Ecto neural progenitor cell (in vitro differentiated cells): ENCODE measurements at regions not wholly inside any gene's neighbourhood (a gene's known extent, or its start where the extent isn't known, plus 50 kb on each side); places are given as distances from the start of the nearest gene placed in this dataset.
"Not testable (repeated sequence)": the region's sequence is repeated elsewhere in the genome, so short reads cannot be mapped to it uniquely, and the experiment has no call there.

Source experiments
- DNase-seq: peaks from one replicate; pipeline ENCODE4 v3.0.0-alpha.2; 2018; ENCODE audit warnings: low spot score

DNA sequence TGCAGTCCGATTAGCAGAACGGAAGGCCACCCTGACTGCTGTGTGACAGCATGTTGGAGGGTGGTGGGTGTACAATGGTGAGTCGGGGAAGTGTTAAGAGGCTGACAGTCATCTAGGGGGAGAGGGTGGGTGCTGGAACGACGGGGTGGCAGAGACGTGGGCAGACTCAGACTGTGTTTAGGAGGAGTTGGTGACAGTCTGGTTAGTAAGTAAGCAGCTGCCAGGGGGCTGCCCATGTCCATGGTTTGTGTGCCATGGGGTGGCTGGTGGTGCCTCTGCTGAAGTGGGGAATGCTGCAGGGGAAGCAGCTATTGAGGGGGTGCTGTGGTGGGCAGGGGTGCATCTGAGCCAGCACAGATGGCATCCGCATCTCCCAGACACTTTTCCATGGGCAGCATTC, 51.3 kb upstream of the BOD1 start:
- no peak for DNase-seq

DNA sequence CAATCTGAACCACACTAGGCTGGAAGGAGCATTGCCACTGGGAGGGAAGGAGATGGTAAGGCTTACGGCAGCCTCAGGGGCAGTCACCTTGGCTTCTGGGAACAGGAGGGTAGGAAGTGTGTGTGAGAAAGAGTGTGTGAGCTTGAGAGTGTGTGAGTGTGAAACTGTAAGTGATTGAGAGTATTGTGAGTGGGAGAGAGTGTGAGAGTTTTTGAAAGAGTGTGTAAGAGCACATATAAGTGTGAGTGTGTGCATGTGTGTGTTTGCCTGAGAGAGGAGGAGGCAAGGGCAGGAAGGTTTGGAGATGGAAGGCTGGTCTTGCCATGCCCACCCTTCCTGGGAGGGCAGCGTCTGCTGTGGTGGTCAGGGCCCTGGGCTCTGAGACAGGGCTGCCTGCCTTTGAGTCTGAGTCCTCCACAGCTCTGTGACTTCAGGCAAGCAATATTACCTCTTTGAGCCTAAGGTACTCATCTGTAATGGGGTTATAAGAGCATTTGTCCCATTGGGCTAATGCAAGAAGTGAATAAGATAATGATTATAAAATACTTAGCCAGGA, 51.9 kb upstream of the BOD1 start:
- no peak for DNase-seq

DNA sequence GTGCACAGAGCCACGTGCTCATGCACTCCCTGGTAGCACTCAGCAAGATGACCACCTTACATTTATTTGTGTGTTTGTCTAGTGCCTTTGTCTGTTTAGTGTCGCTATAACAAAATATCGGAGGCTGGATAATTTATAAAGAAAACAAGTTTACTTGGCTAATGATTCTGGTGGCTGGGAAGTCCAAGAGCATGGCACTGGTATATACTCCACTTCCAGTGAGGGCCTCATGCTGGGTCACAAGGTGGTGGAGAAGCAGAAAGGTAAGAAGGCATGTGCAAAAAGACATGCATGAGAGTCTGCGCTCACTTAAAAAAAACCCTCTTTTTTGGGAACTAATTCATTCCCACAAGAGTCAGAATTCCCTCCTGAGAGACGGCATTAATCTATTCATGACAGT, 52.5 kb upstream of the BOD1 start:
- no peak for DNase-seq

DNA sequence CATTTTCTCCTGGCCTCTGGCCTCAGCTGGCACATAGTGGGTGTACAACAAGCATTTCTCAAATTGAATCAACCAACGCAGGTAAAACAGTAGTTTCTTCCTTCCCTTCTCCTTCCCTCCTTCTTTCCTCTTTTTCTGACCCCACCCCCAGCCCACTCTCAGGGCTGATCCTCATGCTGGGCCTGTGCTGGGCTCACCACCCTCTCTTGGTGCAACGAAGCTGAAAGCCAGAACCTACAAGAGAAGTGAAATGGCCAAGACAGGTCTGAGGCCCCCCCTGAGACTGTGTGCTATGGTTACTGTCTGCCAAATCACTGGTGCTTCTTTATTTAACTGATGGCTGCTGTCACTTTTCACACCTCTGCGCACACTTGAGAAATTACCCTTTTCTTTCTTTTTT, 53.0 kb upstream of the BOD1 start:
- no peak for DNase-seq

DNA sequence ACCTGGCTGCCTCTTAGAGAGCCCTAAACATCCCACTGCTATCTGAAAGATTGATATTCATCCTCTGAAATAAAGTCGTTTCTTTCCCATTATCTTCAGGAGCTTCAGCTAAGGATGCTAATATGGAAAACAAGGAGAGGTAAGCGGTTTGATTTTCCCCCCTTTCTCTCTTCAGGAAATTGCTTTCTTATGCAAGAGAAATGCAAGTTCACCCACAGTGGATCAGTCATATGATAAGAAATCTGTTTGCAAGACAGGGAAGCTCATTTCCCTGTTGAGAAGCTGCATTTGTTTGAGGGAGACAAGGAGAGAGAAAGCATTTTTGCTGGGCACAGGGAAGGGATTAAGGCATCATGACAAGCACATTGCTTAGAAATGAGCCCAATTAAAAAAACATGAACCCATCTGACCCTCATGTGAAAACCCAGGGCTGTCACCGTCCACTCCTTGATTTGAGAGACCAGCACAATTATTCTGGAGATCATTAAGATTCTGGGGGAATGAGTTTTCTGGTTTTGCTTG, 53.7 kb upstream of the BOD1 start:
- DNase-seq, result no peak

DNA sequence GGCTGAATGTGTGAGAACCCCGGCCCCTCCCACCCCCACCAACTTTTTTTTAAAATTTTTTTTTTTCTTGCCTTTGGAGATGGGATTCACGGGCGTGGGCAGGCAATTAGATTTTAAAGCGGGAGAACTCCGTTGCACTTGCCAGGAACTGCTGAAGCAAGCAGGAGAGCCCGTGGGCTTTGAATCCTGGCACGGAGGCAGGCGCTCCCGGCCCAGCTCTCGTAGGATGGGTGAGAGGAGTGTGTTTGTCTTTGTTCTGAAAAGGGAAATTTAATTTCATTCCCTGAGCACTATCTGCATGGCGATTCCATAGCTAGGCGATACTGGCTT, 54.3 kb upstream of the BOD1 start:
- DNase-seq, result no peak

DNA sequence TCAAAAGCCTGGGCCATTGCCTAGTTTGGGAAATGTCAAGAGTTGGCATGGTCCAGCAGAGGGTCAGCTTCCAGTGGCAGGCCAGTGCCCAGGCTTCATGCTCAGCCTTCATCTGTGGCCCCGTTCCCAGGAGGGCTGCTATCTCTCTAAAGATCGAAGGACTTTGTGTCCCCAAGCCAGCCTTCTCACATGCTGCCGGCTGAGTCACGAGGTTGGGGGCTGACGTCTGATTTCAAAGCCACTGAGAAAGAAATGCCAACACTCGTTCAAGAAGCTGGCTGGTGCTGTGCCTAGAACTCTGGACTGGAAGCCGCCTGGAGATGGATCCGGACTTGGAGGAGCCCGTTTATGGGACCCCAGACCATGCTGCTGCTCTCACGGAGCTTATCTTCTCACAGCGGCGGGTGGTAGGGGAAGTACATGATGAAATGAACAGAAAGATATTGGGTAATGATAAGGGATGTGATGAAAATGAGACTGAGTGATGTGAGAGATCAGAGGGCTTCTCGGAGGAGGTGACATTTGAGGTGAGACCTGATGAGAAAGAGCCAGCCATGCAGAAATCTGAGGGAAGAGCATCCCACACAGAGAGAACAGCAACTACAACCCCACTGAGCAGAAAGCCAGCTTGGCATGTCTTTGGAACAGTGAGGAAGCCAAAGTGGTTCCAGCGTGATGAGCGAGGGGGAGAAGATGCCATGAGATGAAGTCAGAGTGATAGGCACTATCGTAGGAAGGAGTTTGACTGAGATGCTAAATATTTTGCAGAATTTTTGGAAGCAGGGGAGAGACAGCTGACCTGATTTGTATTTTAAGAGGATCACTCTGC, 54.9 kb upstream of the BOD1 start:
- DNase-seq, result no peak

DNA sequence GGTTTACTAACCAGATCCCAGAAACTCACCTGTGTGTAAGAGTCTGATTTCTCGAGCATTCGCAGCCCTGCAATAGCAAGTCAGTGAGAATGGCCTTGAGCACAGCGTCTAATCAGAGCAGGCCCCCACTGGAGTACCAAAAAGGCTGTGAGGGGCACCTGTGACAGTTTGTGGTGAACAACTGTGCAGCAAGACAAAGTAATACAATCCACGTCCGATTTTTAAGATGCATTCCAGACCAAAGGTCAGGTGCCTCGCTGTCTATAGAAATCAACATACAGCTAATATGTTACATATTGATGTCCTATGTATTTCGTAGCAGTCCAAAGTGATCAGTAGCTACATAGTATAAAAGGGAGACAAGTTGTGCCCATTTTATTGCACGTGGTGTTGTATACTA, 55.7 kb upstream of the BOD1 start:
- DNase-seq, result no peak

DNA sequence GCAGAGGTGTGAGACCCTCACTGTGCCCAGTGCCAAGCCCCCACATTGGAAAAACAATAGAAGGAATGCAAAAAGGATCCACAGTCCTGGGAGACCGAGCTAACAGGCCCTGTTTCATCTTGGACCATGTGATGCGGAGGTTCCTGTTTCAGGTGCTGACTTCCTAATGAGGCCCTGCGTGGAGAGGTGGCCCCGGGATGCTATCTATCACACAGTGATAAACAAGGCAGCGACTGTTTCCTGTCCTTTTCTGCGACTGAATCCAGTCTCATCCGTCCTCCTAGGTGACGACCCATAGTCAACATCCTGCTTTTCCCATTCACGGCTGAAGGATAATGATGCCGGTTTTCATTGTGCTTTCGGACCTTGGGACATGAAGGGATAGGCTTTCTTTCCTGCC, 56.4 kb upstream of the BOD1 start:
- DNase-seq, result no peak

DNA sequence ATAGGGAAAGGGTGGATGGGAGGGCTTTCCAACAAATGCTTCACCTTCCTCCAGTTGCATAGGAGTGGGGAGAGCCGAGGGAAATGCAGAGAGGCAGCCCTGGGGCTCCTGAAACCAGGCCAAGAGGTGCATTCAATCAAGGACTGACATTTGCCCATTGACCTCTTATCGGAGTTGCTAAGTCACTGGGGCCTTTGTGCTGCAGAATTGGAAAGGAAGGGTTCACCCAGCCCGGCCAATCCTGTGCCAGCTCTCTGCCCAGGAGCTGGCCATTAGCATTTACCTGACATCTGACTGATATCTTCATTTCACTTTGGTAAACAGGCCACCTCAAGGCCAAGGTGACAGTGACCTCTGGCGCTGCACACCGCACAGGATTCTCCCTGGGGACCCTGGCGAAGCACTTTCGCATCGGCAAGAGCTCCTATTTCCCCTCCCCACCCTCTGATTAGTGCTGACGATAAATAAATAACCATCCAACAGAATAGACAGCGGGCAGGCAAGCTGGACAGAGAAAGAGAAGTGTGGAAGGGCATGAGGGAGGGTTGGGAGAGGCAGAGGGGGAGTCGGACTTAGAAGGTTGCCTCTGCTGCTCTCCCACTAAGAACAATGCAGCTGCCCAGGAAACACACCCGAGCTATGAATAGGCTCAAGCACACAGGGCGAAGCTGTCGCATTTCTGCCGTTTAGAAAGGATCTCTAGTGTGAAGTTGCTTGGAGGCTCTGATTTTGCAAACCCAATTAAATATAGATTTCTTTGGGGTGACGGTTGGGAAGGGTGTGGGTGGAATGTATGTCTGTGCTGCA, 57.0 kb upstream of the BOD1 start:
- DNase-seq, result no peak

DNA sequence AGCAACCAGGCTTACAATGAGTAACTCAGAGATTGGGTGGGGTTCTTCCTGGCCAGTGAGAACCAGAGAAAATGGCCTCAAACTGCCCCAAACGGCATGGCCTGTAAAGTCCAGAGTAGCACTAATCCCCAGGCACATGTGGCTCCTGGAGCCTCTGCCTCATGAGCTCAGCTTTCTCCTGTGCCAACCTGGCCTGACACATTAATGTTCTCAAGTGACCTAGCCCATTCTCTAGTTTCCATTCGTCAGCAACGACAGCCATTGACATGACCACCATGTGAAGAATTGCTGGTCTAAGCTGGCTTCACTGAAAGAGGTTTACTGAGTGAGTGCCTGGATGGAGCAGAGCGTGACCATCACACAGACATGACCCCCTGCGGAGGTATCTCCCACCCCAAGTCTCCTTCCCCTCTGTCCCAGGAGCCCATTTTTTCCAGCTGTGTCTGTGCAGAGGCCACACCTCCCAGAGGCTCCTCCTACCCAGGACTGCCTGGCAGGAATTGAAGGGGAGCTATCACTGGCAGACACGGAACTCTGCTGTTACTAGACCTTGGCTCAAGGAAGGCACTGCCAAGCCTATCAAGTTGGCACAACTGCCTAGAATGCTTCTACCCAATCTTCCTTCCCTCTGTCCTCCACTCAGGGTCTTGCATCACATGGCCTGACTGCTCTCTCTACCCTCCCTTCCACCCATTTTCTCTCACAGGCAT, 59.0 kb upstream of the BOD1 start:
- DNase-seq, result no peak

DNA sequence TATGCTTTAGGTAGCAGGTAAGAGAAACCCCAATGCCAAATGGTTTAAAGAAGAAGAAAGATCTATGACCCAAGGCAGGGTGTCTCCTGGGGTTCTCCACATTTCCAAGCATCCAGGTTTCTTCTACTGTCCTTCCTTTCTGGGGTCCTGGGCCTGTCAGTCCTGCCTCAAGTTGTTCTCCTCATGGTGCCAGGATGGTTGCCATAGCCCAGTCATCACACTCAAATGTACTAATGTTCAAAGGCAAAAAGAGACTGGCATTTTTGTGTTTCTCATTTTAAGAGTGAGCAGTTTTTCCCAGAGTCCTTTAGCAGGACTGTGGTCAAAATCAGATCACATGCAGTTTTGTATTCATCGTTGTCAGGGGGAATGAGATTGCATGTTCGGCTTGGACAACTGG, 59.9 kb upstream of the BOD1 start:
- DNase-seq, result no peak

DNA sequence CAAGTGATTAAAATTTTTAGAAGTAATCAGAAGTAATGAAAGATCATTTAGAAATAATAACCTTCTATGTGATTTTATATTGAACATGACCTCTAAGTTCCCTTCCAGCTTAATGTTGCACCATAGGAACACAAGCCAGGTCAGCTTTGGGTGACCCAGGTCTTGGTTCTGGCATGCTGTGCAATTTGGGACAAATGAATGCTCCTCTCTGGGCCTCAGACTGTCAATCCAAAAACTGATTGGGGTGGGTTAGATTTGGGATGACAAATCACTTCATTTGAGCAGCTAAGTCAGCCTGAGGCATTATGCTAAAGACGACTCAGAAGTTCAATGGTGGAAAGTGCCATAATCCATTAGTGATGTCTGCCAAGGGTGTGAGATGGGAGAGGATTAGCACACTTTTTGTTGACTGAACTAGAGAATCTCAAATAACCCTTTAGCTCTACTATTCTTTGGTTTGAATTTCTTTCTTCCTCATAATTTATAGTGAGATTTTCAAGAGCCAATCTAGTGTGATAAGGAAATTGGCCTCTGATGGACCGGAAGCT, 60.7 kb upstream of the BOD1 start:
- DNase-seq, result no peak

DNA sequence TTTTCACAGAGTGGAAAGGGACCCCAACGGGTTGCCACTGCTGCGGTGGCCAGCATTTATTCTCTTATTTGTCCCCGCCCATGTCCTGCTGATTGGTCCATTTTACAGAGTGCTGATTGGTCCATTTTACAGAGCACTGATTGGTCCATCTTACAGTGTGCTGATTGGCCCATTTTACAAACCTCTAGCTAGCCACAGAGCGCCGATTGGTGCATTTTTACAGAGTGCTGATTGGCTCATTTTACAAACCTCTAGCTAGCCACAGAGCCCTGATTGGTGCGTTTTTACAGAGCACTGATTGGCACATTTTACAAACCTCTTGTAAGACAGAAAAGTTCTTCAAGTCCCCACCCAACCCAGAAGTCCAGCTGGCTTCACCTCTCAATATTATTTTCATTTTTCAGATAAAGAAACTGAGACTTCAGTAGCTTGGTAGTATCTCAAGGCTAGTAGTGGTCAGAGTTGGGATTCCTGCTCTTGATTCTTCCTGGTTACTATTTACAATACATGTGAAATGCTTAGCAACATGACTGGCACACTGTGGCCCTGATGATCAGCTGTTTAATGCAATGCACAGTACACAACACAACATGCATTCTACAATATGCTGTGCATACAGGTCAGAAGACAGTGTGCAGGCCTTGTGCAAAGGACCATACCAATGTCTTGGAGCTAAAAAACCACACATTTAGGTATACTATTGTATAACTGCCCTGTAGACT, 63.6 kb upstream of the BOD1 start:
- DNase-seq, result no peak

DNA sequence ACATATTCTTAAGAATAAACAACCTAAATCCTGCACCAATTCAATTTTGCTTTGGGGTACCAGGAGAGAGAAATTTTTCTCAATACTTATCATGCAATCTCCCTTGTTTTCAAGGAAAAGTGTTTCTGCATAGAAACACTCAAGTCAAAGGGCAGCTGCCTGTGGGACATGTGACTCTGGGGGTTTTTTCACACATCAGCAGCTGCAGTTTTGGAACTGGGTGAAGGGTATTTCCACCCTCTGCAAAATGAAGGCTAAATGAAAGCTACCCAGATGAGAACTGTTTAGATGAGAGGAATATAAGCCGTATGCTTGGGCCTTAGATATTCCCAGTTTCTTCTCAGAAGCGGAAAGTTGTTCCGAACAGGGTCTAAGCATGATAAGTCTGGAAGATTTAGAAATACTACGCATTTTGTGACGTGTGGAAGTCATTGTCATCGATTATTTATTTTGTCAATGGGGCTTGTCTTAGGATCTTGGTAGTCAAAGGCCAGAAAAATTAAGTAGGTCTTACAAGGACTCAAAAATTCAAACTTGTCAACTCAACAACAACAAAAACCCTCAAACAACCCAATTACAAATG, 64.3 kb upstream of the BOD1 start:
- DNase-seq, result no peak

DNA sequence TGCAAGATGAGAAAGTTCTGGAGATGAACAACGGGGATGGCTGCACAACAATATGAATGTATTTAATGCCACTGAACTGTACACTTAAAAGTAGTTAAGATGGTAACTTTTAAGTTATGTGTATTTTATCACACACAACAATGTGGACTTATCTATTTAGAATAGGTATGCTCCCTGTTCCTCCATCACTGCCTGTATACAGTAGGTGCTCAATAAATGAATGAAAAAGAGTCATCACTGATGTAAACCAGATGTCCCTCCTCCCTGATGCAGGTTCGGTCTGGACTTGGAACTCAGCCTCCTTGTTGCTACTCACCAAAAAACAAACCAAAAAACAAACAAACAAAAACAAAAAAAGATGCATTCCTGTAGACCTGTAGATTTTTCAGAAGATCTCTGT, 65.9 kb upstream of the BOD1 start:
- no peak for DNase-seq

DNA sequence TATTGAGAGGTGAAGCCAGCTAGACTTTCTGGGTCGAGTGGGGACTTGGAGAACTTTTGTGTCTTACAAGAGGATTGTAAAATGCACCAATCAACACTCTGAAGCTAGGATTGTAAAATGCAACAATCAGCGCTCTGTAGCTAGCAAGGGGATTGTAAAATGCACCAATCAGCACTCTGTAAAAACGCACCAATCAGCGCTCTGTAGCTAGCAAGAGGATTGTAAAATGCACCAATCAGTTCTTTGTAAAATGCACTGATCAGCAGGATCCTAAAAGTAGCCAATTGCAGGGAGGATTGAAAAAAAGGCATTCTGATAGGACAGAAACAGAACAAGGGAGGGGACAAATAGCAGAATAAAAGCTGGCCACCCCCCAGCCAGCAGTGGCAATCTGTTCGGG, 68.1 kb upstream of the BOD1 start:
- not testable (repeated sequence) for DNase-seq

DNA sequence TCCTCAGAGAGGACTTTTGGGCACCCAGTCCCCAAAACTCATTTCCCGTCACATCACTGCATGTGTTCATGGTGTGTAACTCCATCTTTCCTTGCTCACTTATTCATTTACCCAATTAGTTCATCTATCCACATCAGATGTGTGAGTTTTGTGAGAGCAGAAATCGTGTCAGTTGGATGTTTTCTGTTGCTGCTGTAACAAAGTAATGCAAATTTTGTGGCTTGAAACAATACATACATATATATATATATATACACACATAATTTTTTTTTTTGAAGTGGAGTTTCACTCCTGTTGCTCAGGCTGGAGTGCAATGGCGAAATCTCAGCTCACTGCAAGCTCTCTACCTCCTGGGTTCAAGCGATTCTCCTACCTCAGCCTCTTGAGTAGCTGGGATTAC, 70.5 kb upstream of the BOD1 start:
- DNase-seq, result no peak

DNA sequence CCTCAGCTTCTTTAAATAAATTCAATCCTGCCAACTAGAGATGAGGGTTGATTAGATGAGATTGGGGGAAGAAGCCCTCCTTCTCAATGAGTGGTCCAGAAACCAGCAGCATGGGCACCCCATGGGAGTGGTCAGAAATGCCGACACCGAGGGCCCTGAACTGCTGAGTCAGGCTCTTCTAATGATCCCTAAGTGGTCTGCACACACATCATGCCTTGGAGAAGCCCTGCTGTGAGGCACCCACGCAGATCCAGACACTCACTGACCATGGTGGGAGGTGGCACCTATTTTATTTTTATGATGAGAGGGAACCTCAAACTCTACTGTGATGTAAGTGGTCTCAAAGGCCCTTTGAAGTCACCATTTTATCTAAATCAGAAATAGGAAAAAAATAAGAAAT, 72.3 kb upstream of the BOD1 start:
- no peak for DNase-seq

DNA sequence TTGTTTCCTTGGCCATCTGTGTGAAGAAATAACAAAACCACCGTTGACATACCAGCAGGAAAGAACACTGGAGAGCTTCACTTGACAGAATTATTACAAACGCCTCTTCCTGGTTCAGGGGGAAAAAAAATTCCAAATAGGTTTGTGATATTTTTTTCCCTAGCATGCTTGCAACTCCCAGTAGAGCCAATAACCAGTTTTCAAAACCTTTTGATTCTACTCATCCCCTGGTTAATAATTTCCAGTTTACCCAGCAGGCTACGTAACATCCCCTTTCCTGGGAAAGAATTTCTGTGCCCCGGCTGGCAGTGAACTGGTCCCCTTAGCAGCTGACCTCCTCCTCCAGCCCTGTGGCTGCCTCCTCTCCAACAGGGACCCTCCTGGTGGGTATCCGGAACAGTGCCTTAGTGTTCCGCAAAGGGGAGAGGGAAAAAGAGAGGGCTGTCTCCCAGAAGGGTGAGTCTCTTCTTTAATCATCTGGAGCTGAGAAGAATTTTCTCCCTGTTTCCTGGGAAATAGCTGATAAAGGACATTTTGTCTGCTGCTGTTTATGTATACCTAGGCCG, 72.8 kb upstream of the BOD1 start:
- no peak for DNase-seq
